HT-29 (cell line): ENCODE measurements at regions not wholly inside any gene's neighbourhood (a gene's known extent, or its start where the extent isn't known, plus 50 kb on each side); places are given as distances from the start of the nearest gene placed in this dataset.
"Not testable (repeated sequence)": the region's sequence is repeated elsewhere in the genome, so short reads cannot be mapped to it uniquely, and the experiment has no call there.

Source experiments
- DNase-seq: peaks from one replicate; pipeline ENCODE4 v3.0.0-alpha.2; 2015; ENCODE audit warnings: low spot score

DNA sequence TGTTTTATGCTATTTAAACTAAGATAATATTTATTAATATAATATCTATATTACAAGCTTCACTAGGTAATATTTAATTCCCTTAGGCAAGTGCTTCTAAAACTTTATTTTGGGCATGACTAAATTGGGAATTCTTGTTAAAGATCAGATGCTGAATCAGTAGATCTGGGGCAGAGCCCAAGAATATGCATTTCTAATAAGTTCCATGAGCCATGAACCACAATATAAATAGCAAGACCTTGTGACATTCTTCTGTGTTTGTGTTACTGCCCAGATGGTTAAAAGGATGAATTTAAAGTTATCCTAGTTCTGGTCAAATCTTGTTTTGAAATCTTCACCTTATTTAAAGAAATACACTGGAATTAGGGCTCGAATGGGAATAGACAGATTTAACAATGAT, 258.4 kb upstream of the CACNA2D1 start:
- DNase-seq = no peak

DNA sequence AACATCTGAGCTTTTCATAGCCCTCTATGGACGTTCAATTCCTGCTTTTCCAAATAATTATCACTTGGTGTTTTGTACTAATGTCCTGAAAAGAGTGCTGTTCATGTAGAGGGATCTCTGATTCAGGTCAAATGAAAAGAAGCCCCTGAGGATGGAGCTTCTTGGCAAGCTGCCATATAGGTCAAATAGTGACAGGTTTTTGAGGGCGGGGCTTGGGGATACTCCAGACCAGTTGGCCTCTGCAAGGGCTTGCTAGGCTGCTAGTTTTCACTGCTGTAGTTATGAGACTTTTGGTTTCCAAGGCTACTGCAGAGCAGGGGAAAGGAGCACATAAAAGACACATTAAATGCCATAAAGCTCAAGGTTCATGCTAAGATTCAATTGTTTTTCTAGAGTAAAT, 257.2 kb upstream of the CACNA2D1 start:
- peak; percentile 43 for DNase-seq

DNA sequence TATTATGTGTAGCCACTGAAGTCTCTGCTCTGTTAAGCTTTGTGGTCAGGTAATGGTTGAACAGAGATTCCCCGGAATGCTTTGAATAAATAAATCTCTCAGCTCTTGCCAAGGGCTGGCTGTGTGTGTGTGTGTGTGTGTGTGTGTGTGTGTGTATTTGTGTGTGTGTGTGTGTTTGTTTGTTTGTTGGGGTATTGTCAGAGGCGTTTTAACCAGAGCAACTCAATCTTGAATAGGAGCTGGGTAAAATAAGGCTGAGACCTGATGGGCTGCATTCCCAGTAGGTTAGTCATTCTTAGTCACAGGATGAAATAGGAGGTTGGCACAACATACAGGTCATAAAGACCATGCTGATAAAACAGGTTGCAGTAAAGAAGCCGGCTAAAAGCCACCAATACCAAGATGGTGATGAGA, 256.2 kb upstream of the CACNA2D1 start:
- peak; percentile 95 for DNase-seq

DNA sequence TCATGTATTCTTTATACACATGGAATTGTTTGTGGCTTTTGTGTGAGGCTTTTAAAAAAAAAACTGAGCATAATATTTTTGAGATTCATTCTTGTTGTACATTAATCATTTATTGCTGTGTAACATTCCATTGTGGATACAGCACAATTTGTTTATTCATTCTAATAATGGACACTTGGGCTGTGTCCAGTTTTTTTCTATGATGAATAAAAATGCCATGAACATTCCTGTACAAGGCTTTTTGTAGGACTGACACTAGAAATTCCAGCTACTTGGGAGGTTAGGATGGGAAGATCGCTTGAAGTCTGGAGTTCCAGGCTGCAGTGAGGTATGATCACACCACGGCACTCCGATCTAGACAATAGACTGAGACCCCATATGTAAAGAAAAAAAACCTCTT, 254.3 kb upstream of the CACNA2D1 start:
- DNase-seq = no peak

DNA sequence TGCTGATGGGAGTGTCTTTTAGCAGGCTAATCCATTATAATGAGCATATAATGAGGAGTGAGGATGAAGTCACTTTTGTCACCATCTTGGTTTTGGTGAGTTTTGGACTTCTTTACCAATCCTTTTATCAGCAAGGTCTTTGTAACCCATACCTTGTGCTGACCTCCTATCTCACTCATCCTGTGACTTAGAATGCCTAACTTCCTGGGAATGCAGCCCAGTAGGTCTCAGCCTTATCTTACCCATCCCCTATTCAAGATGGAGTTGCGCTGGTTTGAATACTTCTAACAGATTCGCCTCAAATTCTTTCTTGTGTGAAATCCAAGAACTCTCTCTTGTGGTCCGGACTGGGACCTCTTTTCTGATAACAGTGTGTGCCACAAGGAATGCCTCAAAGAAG, 253.1 kb upstream of the CACNA2D1 start:
- DNase-seq = no peak

DNA sequence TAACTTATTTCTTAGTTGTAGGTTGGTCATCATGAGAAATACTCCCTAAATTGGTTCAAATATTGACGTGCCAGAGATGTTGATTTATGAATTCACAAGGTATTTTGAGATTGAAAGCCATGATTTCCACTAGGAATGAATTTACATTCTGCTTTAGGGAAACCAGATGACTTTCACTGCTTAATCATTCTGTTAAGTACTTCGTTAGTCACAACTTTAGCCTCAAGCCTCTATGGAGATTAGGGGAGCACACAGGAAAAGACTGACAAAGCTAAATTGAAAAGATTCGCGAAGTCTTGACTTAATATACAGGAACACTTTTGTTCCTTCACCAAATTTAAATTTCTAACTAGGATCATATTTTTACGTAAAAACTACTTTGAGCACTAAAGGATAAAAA, 250.4 kb upstream of the CACNA2D1 start:
- no peak for DNase-seq

DNA sequence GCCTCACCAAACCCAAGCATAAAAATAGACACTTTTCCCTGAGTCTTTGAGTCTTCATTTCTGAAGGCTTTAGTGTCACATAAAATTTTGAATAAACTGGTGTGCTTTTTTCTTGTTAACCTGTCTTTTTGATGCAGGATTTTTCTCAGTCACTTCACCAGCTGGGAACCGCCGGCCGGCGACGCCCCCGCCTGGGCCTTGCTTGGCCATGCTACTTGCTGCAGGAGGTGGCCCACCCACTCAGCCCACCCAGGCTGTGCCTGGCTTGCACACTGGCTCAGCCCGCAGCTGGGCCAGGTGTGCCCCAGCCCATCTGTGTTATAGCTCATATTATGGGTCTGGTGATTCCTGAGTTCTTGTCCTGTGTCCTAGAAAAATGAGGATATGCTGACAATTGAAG, 247.4 kb upstream of the CACNA2D1 start:
- DNase-seq = no peak

DNA sequence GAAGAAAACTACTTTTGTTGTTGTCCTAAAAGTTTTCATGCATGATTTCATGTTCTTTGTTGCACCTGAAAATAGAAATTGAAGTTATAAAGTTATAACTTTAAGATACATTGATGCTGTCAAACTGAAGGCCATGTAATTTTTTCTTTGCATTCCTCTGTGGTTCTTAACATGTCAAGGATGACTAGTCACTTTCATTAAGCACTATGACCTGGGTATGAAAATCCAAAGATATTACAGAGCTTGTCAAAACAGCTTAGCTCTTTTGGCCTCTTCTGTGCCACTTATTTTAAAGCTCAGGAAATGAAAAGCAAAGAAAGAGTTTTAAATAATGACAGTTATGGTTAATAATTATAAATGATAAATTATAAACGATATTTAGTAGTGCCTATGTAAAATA, 241.6 kb upstream of the CACNA2D1 start:
- no peak for DNase-seq

DNA sequence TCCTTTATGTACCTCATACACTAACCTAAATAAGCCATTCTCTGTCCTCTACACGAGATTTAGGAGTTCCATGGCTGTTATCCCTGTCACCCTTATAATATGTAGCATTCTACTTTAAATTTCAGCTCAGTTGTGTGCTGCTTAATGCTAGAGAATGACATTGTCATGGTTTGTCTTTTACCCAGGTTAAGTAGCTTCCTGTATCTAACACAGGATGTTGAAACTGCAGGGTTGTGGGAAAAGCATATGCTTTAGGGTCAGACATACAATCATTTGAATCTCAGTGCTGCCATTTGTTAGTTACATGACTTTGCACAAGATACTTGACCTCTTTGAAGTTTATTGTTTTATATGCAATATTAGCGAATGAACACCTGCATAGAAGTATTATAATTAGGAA, 235.1 kb upstream of the CACNA2D1 start:
- DNase-seq = peak; percentile 20

DNA sequence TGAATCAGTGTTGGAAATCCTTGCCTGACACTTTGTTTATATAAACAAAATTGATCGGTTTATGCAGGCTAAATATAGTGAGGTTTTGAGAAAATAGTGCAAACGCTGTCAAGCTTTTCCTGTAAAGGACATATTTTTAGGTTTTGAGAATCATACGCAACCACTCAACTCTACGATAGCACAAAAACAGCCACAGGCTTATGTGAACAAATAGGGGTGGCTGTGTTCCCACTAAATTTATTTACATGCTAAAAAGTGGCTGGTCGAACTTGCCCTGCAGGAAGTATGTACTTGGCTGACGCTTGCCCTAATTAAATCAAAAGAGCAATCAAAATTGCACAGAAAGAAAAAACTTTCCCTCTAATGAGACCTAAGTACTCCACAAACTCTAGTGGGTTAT, 234.7 kb upstream of the CACNA2D1 start:
- peak; percentile 16 for DNase-seq

DNA sequence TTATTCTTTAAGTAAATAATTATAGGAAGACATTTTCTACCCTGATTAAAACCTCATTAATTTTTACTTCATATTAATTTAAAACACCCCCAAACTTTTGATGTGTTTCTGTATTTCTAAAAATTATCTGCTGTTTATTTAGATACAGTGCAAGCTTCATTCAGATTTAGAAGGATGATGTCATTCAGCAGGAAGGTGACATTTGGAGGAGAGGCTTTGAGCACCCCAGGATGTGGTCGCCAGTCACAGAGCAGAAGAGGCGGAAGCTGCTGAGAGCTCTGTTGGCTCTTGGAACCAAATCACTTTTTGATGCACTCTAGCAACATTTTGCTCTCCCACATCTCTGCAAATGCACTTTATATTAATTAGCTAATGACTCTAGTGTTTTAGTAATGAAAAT, 233.9 kb upstream of the CACNA2D1 start:
- DNase-seq = no peak

DNA sequence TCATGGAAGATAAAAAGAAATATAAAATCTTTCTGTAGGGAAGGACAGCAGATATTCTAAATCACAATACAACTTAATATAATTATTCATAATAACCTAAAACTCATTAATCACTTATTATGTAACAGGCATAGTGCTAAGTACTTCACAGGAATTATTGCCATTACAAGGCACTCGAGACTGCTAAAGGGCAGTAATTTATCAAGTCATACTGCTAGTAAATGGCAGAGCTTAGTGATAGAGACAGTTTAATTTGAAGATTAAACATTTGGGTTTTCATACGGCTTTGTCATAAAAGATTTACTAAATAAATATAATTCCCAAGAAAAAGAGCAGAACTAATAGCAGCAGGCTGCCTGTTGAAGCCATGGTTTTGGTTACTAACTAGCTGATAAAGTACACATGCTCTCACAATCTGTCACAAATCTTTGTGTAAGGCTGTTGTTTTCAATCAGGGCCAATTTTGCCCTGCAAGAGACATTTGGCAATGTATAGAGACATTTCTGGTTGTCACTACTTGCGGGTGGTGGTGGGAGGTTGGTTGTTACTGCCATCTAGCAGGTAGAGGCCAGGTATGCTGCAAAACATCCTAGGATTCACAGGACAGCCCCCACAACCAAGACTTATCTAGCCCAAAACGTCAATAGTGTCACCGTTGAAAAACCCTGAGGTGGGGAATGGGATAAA, 233.3 kb upstream of the CACNA2D1 start:
- no peak for DNase-seq

DNA sequence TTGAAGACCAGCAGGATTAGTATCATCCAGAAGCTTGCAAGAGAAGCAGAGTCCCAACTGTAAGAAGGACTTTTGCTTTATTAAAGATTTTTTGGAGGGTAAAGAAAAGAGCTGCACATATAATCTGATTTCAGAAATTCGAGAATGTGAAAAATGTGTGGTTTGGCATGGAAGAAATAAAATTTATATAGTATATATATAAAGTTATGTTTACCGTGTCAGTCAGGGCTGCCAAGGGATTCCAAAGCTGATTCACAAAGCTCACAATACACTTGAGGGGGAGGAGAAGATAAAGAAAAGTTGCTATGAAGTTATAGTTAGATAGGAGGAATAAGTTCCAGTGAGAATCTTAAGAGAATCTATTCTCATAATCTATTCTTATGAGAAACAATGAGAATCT, 231.8 kb upstream of the CACNA2D1 start:
- no peak for DNase-seq

DNA sequence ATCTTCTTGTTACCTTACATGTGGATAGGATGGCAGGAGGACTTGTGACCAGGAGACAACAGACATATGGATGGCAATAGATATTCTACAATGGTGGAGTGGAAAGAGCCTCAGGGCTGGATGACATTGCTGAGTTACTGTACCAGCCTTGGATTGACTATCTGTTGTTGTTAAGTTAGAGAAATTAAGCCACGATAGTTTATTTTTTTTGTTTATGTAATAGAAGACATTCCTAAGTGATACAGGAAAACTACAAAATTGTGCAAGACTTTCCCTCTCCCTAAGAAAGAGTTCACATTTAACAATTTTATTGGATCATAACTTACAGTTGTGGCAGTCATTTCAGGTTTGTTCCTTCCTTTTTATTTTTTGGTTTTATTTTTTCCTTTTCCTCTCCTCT, 230.7 kb upstream of the CACNA2D1 start:
- no peak for DNase-seq

DNA sequence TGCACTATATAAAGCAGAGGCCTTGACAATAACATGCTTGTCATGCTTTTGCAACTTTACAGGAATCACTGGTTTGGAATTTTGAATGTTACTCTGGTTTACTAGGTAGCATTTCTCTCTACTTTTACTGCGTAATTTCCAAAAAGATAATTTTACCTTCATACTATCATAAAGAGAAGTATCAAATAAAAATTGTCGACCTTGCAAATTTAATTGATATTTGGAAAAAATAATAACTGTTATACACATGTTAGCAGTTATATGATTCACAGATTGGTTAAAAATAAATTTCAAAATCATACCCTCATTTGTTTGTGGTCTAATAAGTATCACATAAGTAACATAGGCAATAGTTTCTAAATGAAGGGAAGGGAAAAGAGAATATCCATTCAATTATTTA, 228.5 kb upstream of the CACNA2D1 start:
- no peak for DNase-seq

DNA sequence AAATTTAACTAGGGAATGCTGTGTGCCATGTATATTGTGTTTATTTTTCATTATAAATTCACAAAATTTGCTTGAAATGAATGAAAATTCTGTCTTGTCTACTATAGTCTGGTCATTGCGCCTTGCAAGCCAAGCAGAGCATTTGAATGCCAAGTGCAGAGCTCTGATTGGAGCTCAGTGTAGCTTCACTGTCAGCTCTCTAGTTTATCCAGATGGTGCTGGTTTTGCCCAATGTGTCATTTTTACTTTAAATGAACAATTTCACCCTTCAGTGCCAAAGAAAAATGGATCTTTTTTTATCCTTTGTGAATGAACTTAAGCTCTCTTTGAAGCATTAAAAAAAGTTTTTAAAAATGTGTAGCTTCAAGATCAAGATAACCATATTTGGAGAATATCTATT, 225.6 kb upstream of the CACNA2D1 start:
- no peak for DNase-seq

DNA sequence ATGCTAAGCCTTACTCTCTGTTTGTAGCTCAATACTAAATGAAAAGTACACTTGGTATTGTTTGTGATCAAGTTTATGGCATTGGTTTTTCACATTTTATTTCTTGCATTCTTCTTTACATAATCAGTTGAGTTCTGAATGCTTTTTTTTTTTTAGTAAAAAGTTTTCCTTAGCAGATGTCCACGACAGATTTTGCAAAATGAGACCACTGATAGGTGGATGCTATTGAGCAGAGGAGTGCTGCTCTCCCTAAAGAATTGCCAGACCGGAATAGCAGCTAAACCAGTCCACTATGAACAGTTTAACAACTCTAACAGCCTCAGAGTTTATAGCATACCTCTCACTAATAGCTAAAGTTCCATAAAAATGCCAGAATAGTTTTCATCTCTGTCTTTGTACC, 225.1 kb upstream of the CACNA2D1 start:
- no peak for DNase-seq

DNA sequence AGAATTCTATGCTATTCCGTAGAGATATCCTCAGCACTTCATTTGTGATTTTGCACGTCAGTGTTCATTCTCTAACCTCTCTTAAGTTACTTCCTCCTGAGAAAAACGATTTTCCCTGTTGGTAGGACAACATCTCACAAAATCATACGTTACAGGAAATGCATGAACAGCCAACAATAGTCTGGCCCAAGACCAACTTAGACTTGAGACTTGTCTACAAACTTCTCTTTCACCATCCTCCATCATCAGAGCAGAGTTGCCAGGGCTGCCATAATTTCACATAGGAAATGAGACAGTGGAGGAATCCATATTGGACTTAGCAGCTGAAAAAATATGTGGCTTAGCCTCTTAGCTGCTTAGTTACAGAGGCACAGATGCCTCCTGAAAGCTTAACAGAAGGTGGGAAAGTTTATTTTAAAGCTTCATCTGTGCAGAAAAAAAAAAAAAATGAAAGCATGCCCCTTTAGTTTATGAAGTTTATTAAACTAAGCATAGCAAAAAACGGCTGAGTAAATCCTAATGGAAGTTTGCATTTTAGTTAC, 222.5 kb upstream of the CACNA2D1 start:
- DNase-seq = no peak

DNA sequence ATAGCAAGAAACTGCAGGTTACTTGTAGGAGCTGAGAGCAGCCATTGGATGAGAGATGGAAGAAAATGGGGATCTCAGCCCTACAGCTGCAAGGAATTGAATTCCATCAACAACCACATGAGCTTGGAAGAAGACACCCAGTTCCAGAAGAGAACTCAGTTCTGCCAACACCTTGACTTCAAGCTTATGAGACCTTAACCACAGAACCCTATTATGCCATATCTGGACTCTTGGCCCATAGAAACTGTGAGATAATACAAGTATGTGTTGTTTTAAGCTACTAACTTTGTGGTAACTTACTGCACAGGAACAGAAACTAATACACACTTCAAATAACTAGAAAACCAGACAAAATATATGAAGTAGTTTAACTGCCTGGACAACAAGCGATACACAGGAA, 212.4 kb upstream of the CACNA2D1 start:
- no peak for DNase-seq

DNA sequence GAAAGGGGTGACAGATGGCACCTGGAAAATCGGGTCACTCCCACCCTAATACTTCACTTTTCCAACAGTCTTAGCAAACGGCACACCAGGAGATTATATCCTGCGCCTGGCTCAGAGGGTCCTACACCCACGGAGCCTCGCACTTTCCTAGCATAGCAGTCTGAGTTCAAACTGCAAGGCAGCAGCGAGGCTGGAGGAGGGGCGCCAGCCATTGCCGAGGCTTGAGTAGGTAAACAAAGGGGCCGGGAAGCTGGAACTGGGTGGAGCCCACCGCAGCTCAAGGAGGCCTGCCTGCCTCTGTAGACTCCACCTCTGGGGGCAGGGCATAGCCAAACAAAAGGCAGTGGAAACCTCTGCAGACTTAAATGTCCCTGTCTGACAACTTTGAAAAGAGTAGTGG, 206.5 kb upstream of the CACNA2D1 start:
- not testable (repeated sequence) for DNase-seq

DNA sequence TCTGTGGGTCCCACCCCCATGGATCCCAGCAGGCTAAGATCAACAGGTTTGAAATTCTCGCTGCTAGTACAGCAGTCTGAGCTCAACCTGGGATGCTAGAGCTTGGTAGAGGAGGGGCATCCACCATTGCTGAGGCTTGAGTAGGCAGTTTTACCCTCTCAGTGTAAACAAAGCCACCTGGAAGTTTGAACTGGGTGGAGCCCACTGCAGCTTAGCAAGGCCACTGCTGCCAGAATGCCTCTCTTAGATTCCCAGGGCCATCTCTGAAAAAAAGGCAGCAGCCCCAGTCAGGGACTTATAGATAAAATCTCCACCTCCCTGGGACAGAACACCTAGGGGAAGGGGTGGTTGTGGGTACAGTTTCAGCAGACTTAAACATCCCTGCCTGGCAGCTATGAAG, 190.0 kb upstream of the CACNA2D1 start:
- peak; percentile 47 for DNase-seq

DNA sequence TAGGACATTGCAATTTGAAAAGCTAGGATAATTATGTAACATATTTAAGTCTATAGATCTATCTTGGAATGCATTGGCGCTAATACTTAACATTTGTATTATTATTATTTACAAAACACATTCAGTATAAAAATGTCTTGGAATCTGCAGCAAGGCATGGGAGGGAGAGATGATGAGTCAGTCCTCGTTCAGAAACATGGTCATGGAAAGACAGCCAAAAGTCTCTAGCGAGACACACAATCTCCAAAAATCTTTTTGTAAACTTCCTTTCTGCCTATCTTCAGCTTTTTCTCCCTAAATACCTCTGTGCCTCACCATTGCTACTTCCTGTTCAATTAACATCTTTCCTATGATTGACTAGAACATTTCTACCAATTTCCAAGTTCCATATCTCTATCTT, 188.4 kb upstream of the CACNA2D1 start:
- DNase-seq = no peak

DNA sequence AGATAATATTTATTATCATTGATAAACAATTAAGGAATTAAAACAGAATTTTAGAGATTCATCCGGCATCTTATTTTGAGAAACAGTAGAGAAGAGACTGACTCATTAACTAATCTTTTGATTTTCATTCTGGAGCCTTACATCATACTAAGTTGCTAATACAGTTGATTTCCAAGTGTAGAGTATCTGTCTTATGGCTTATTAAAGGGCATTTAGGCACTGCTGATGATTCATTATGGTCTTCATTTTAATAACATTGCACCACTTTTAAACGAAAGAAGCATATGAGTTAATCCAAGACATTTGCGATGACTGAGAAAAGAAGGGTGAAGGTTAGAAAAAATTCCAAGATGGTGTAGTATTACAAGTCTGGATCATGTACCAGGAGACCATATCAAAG, 186.0 kb upstream of the CACNA2D1 start:
- DNase-seq = no peak

DNA sequence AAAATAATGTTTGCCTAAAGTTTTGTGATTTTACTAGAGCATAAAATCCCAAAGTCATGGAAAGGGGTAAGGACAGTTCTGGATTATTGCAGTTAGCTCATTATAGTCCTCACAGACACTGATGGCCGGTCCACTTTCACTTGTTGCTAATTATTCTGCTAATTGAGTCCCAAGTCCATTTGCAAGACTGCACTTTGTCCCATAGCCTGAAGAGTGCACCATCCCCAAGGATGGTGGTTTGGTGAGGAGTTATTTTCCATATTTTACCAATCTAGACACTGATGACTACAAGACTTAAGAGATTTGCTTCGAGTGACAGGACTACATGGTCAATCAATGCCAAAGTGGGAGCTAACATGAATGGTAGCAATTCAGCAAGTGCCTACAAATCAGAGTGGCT, 181.8 kb upstream of the CACNA2D1 start:
- peak; percentile 25 for DNase-seq
